ENCODE measurements at regions not wholly inside any gene's neighbourhood (a gene's known extent, or its start where the extent isn't known, plus 50 kb on each side); places are given as distances from the start of the nearest gene placed in this dataset.

DNA sequence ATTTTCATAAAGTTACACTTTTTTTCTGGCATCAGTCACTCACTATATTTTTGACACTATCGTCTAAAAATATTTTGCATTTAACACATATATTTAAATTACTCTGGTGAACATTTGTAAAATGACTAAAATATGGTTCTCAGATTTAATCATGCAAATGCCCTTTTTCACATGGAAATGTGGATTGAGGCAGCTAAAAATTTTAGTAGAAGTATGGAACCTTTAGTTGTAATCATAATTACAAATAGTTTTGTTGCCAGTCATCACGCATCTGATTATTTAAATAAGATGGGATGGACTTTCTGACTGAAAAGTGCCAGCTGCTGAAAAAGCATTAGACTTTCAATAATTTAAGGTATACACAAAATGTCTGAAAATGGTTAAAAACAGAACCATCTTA, 119.3 kb downstream of the PDHA2 start:
- DNase-seq = no peak
- H3K36me3 ChIP-seq = no peaks in the 10 kb centered on the region

GRCh38 chr4:95959633-95960032, 119.7 kb downstream of the PDHA2 start:
- Histone ChIP-seq H3K27ac (no peak overlapping the region), H3K9me3 (ENCODE audit: severe bottlenecking) (no peaks in the 10 kb centered on the region), H3K36me3 (no peaks in the 10 kb centered on the region), H3K27me3 (ENCODE audit: insufficient read depth, low read depth, severe bottlenecking) (no peaks in the 10 kb centered on the region), H3K4me3 (ENCODE audit: low read depth, low read length) (no peak overlapping the region)
- no peak for DNase-seq
- TF ChIP-seq CTCF (IDR thresholded peaks at IDR 0.05; ENCODE audit: low read depth, low read length) = no peak

More for the DNA sequence above, 119.3 kb downstream of the PDHA2 start:
- no peak overlapping the region for H3K4me3 ChIP-seq (ENCODE audit: low read depth, low read length)
- H3K27ac ChIP-seq = no peak overlapping the region
- no peak for TF ChIP-seq CTCF (IDR thresholded peaks at IDR 0.05; ENCODE audit: low read depth, low read length)
- H3K9me3 ChIP-seq (ENCODE audit: severe bottlenecking) = no peaks in the 10 kb centered on the region
- H3K27me3 ChIP-seq (ENCODE audit: insufficient read depth, low read depth, severe bottlenecking) = no peaks in the 10 kb centered on the region

- no peak for TF ChIP-seq CTCF (IDR thresholded peaks at IDR 0.05; ENCODE audit: low read depth, low read length)
- no peak overlapping the region for H3K4me3 ChIP-seq (ENCODE audit: low read depth, low read length)
- DNase-seq = no peak
- no peaks in the 10 kb centered on the region for H3K9me3 ChIP-seq (ENCODE audit: severe bottlenecking)
- H3K27ac ChIP-seq = no peak overlapping the region
- no peaks in the 10 kb centered on the region for H3K27me3 ChIP-seq (ENCODE audit: insufficient read depth, low read depth, severe bottlenecking)
- H3K36me3 ChIP-seq = no peaks in the 10 kb centered on the region
These were observed 123.6 kb downstream of the PDHA2 start for GRCh38 chr4:95963456-95963855.

- H3K27me3 ChIP-seq (ENCODE audit: insufficient read depth, low read depth, severe bottlenecking) = no peaks in the 10 kb centered on the region
- peaks cover 18% of the 10 kb centered on the region for H3K9me3 ChIP-seq (ENCODE audit: severe bottlenecking)
- no peak overlapping the region for H3K4me3 ChIP-seq (ENCODE audit: low read depth, low read length)
- H3K27ac ChIP-seq = no peak overlapping the region
- H3K36me3 ChIP-seq = no peaks in the 10 kb centered on the region
- DNase-seq = no peak
- TF ChIP-seq CTCF (IDR thresholded peaks at IDR 0.05; ENCODE audit: low read depth, low read length) = no peak
These were observed 140.3 kb downstream of the PDHA2 start for GRCh38 chr4:95979961-95980876.

DNA sequence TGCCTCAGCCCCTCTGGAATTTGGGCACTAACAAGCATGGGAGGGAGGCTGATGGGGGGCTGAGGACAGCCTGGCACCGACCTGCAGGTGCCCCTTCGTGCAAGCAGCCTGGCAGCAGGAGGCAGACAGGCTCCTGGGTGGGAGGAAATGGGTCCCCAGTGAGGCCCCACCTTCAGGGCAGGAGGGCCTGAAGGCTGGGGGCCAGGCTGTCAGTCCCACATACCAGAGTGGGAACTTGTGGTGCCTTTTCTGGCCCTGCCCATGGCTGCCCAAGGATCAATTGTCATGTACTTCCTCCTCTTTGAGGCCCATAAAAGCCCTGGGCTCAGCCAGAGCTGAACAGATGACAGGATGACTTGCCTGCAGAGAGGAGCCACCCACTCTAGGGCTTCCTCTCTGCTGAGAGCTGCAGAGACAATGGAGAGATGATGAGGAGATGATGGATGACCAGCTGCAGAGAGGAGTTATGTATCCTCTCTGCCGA, 141.0 kb downstream of the PDHA2 start:
- no peaks in the 10 kb centered on the region for H3K36me3 ChIP-seq
- peaks cover 18% of the 10 kb centered on the region for H3K9me3 ChIP-seq (ENCODE audit: severe bottlenecking)
- H3K4me3 ChIP-seq (ENCODE audit: low read depth, low read length) = no peak overlapping the region
- DNase-seq = no peak
- H3K27me3 ChIP-seq (ENCODE audit: insufficient read depth, low read depth, severe bottlenecking) = no peaks in the 10 kb centered on the region
- TF ChIP-seq CTCF (IDR thresholded peaks at IDR 0.05; ENCODE audit: low read depth, low read length) = no peak
- no peak overlapping the region for H3K27ac ChIP-seq

Measured in WERI-Rb-1 (cell line).